H1 (cell line): ENCODE measurements at regions not wholly inside any gene's neighbourhood (a gene's known extent, or its start where the extent isn't known, plus 50 kb on each side); places are given as distances from the start of the nearest gene placed in this dataset.

ENCODE experiments used
- CTCF ChIA-PET: fragments of 300-600 bp; sonication (Branson Sonifier 250); formaldehyde crosslinking; loops from one replicate; lab custom pipeline; 2021; ENCODE audit not compliant: partially characterized antibody; lab: Charles Lee
- POLR2A ChIA-PET: fragments of 300-600 bp; sonication (Branson Sonifier 250); formaldehyde crosslinking; loops from one replicate; lab custom pipeline; 2021; ENCODE audit warnings: inconsistent platforms; ENCODE audit not compliant: partially characterized antibody; lab: Charles Lee
- DNase-seq, 2 experiments: peaks; one replicate each; pipeline versions ENCODE4 v3.0.0 to v3.0.0-alpha.2; 2010 to 2022; ENCODE audit warnings: low spot score in 2 of 2, low read depth in 1 of 2, mixed read lengths in 1 of 2
- FAIRE-seq: peaks from 2 replicates; lab custom pipeline; 2011; peaks lifted over from hg19 to GRCh38; lab: Jason Lieb, UNC
- H2AFZ ChIP-seq: 2 replicates; pipeline ENCODE4 v1.8.1; 2012; ENCODE audit warnings: low read length, inconsistent platforms
- H2AK5ac ChIP-seq: 2 replicates; pipeline ENCODE4 v1.6.1; 2013; ENCODE audit warnings: low read depth, low read length
- H2BK120ac ChIP-seq: replicated peaks from 2 replicates; pipeline ENCODE3; 2013; ENCODE audit warnings: low read depth, low read length, inconsistent platforms
- H2BK12ac ChIP-seq: 2 replicates; pipeline ENCODE4 v1.6.1; 2013; ENCODE audit warnings: low read depth, low read length
- H2BK15ac ChIP-seq: 2 replicates; pipeline ENCODE4 v1.6.1; 2013; ENCODE audit warnings: low read length
- H2BK20ac ChIP-seq: 2 replicates; pipeline ENCODE4 v1.6.1; 2013; ENCODE audit warnings: low read length
- H2BK5ac ChIP-seq: 2 replicates; pipeline ENCODE4 v1.6.1; 2013; ENCODE audit warnings: low read depth, low read length
- H3K14ac ChIP-seq: 2 replicates; pipeline ENCODE4 v1.6.1; 2013; ENCODE audit warnings: inconsistent platforms; ENCODE audit not compliant: insufficient read length
- H3K18ac ChIP-seq: 2 replicates; pipeline ENCODE4 v1.6.1; 2013; ENCODE audit warnings: low read length; ENCODE audit errors: extremely low read depth
- H3K23ac ChIP-seq: 2 replicates; pipeline ENCODE4 v1.6.1; 2013; ENCODE audit warnings: inconsistent platforms; ENCODE audit not compliant: insufficient read length
- H3K23me2 ChIP-seq: 2 replicates; pipeline ENCODE4 v1.6.1; 2013; ENCODE audit warnings: low read depth, low read length
- H3K27ac ChIP-seq: 2 replicates; pipeline ENCODE4 v1.6.1; 2011; ENCODE audit warnings: low read depth, low read length, inconsistent platforms
- H3K27me3 ChIP-seq, 4 experiments: replicated peaks in 1 of 4; 1 replicate in 1 of 4; 2 replicates in 3 of 4; pipeline versions ENCODE4 v1.6.1 to v1.8.1; 2011 to 2013; ENCODE audit warnings: low read length in 3 of 4, mild to moderate bottlenecking in 3 of 4, inconsistent platforms in 2 of 4, mixed read lengths in 2 of 4, moderate library complexity in 1 of 4; ENCODE audit not compliant: control insufficient read depth in 3 of 4, insufficient read depth in 3 of 4; ENCODE audit errors: extremely low read depth in 1 of 4
- H3K36me3 ChIP-seq, 4 experiments: 2 replicates each; pipeline versions ENCODE4 v1.6.1 to v1.8.1; 2011 to 2013; ENCODE audit warnings: mild to moderate bottlenecking in 4 of 4, low read length in 3 of 4, moderate library complexity in 2 of 4, control low read depth in 1 of 4, inconsistent platforms in 1 of 4; ENCODE audit not compliant: insufficient read depth in 4 of 4, control insufficient read depth in 2 of 4
- H3K4ac ChIP-seq: replicated peaks from 2 replicates; pipeline ENCODE3; 2013; ENCODE audit warnings: low read length, low read depth, mixed read lengths, inconsistent platforms; ENCODE audit not compliant: insufficient read length
- H3K4me1 ChIP-seq, 4 experiments: replicated peaks in 1 of 4; 1 replicate in 1 of 4; 2 replicates in 3 of 4; pipeline versions ENCODE4 v1.6.1 to v1.8.1; 2011 to 2013; ENCODE audit warnings: low read length in 3 of 4, inconsistent platforms in 2 of 4, mixed read lengths in 1 of 4; ENCODE audit not compliant: insufficient read depth in 4 of 4, control insufficient read depth in 3 of 4
- H3K4me2 ChIP-seq, 2 experiments: 2 replicates each; pipeline versions ENCODE4 v1.6.1 to v1.8.1; 2011 to 2013; ENCODE audit warnings: low read depth in 2 of 2, low read length in 2 of 2, control low read depth in 1 of 2, inconsistent platforms in 1 of 2, mild to moderate bottlenecking in 1 of 2; ENCODE audit not compliant: insufficient read depth in 1 of 2
- H3K4me3 ChIP-seq, 4 experiments: fragments of 200-600, 300-600 bp in 1 of 4; sonication (generic), shearing (Covaris generic), sonication (Bioruptor Twin) in 1 of 4; 2 replicates each; pipeline versions ENCODE4 v1.5.1 to v1.8.1; 2011 to 2016; ENCODE audit warnings: low read length in 4 of 4, low read depth in 3 of 4, control low read depth in 2 of 4, inconsistent platforms in 2 of 4, mild to moderate bottlenecking in 2 of 4, mixed read lengths in 1 of 4, moderate library complexity in 1 of 4; ENCODE audit not compliant: insufficient read depth in 2 of 4; ENCODE audit errors: extremely low read depth in 1 of 4
- H3K56ac ChIP-seq: replicated peaks from 2 replicates; pipeline ENCODE3; 2013; ENCODE audit warnings: low read depth, mild to moderate bottlenecking, mixed read lengths, low read length, inconsistent platforms; ENCODE audit not compliant: insufficient read length
- H3K79me1 ChIP-seq: 2 replicates; pipeline ENCODE4 v1.6.1; 2013; ENCODE audit warnings: low read depth, low read length, control low read depth
- H3K79me2 ChIP-seq, 2 experiments: 2 replicates each; pipeline versions ENCODE4 v1.6.1 to v1.8.1; 2012 to 2013; ENCODE audit warnings: low read length in 2 of 2, mild to moderate bottlenecking in 2 of 2, inconsistent platforms in 1 of 2; ENCODE audit not compliant: insufficient read depth in 2 of 2, control insufficient read depth in 1 of 2
- H3K9ac ChIP-seq, 4 experiments: replicated peaks in 1 of 4; 1 replicate in 1 of 4; 2 replicates in 3 of 4; pipeline versions ENCODE4 v1.6.1 to v1.8.1; 2011 to 2013; ENCODE audit warnings: low read depth in 3 of 4, low read length in 3 of 4, control low read depth in 2 of 4, mild to moderate bottlenecking in 2 of 4, moderate library complexity in 2 of 4, inconsistent platforms in 1 of 4; ENCODE audit errors: extremely low read depth in 1 of 4
- H3K9me3 ChIP-seq, 2 experiments: 2 replicates each; pipeline versions ENCODE4 v1.6.1 to v1.8.1; 2012 to 2013; ENCODE audit warnings: mild to moderate bottlenecking in 2 of 2, moderate library complexity in 2 of 2, control low read depth in 1 of 2, inconsistent platforms in 1 of 2, low read depth in 1 of 2, low read length in 1 of 2, mixed read lengths in 1 of 2; ENCODE audit not compliant: insufficient read depth in 2 of 2
- H4K20me1 ChIP-seq, 2 experiments: replicated peaks in 1 of 2; 2 replicates each; pipeline versions ENCODE3 to v1.8.1; 2011 to 2013; ENCODE audit warnings: inconsistent platforms in 2 of 2, low read length in 2 of 2, mild to moderate bottlenecking in 1 of 2; ENCODE audit not compliant: insufficient read depth in 2 of 2, control insufficient read depth in 1 of 2
- H4K5ac ChIP-seq: 2 replicates; pipeline ENCODE4 v1.6.1; 2013; ENCODE audit warnings: low read length, low read depth, mixed read lengths, inconsistent platforms; ENCODE audit not compliant: insufficient read length
- H4K8ac ChIP-seq: 2 replicates; pipeline ENCODE4 v1.8.0; 2013; ENCODE audit warnings: mild to moderate bottlenecking, moderate library complexity, low read length, inconsistent platforms; ENCODE audit not compliant: insufficient read depth; ENCODE audit errors: extremely low read depth
- H4K91ac ChIP-seq: replicated peaks from 2 replicates; pipeline ENCODE3; 2013; ENCODE audit warnings: low read length, mixed read lengths, inconsistent platforms; ENCODE audit not compliant: insufficient read length
- FOSL1 ChIP-seq: IDR thresholded peaks from 2 replicates; pipeline ENCODE4 v1.6.1; 2011; ENCODE audit warnings: mild to moderate bottlenecking, low read depth, low read length, moderate library complexity; ENCODE audit not compliant: insufficient read depth
- POU5F1 ChIP-seq: IDR thresholded peaks from 2 replicates; pipeline ENCODE4 v1.6.1; 2011; ENCODE audit warnings: low read depth, mild to moderate bottlenecking, low read length, moderate library complexity
- RFX5 ChIP-seq: IDR thresholded peaks from 2 replicates; pipeline ENCODE4 v1.6.1; 2011; ENCODE audit warnings: low read depth, low read length, improper control_type of control experiment, borderline replicate concordance
- WGBS, 2 experiments: shearing (Covaris generic) in 1 of 2; methylation state at CpG; one replicate each; pipeline versions ENCODE4 v1.1.6 to v1.1.7; 2013 to 2015; ENCODE audit warnings: low lambda C conversion rate in 2 of 2, mixed read lengths in 2 of 2, inconsistent platforms in 1 of 2, low coverage in 1 of 2, missing lambda C conversion rate in 1 of 2; ENCODE audit not compliant: insufficient replicate concordance in 2 of 2, insufficient coverage in 1 of 2, insufficient read length in 1 of 2; ENCODE audit errors: extremely low coverage in 1 of 2, missing lambda C conversion rate in 1 of 2; 5-methylcytosine and 5-hydroxymethylcytosine counted together

- Histone ChIP-seq H2BK15ac (no peak overlapping the region), H3K27me3 (no peaks in the 10 kb centered on the region), H3K27ac (no peak overlapping the region), H3K79me1 (no peaks in the 10 kb centered on the region), H3K23me2 (no peaks in the 10 kb centered on the region), H3K36me3 (no peaks in the 10 kb centered on the region), H3K9me3 (no peaks in the 10 kb centered on the region), H4K91ac (no peak overlapping the region), H3K4me2 (no peak overlapping the region), H2BK12ac (no peak overlapping the region), H2AK5ac (no peak overlapping the region), H3K4me1 (no peaks in the 10 kb centered on the region), H2BK120ac (no peak overlapping the region), H3K56ac (no peak overlapping the region), H2BK5ac (no peak overlapping the region), H4K8ac (no peak overlapping the region), H3K4ac (no peak overlapping the region), H3K9ac (no peak overlapping the region), H4K5ac (no peak overlapping the region), H3K18ac (no peak overlapping the region), H4K20me1 (no peaks in the 10 kb centered on the region), H3K4me3 (no peak overlapping the region), H2BK20ac (no peak overlapping the region), H2AFZ (no peak overlapping the region), H3K23ac (no peak overlapping the region)
- POLR2A ChIA-PET: no interaction called here
- DNase-seq (no peak), FAIRE-seq (no peak)
- WGBS, 2 experiments: 82% methylated on average over 2 of the region's 2 CpGs; no CpG with 5 or more reads in 1 of the 2 experiments
- no peak for TF ChIP-seq POU5F1
- no peak for TF ChIP-seq FOSL1
- no peak for TF ChIP-seq RFX5
- TF ChIP-seq, all 59 proteins: peak for 0
- Histone ChIP-seq H3K79me2 (no peaks in the 10 kb centered on the region), H3K14ac (no peak overlapping the region)
- CTCF ChIA-PET: interaction anchor here (1.4 kb wide), 1 partner anchor 9 kb away, joined by 4 read pairs; no protein-coding TSS in a partner anchor
These were observed 374.7 kb upstream of the ADAMTS16 start for GRCh38 chr5:4765411-4765810.
